Karpas-422 (cell line): ENCODE measurements at regions not wholly inside any gene's neighbourhood (a gene's known extent, or its start where the extent isn't known, plus 50 kb on each side); places are given as distances from the start of the nearest gene placed in this dataset.

Experiments used
- DNase-seq: peaks from one replicate; pipeline ENCODE4 v3.0.0-alpha.2; 2015
- H2AFZ ChIP-seq: fragments of 200-600 bp; sonication (generic); 2 replicates; pipeline ENCODE4 v1.6.1; 2014; ENCODE audit warnings: antibody characterized with exemption, low read length, mixed read lengths
- H3K27ac ChIP-seq: fragments of 200-600 bp; sonication (generic); 2 replicates; pipeline ENCODE4 v1.5.1; 2014; ENCODE audit warnings: mild to moderate bottlenecking, low read length, moderate library complexity
- H3K27me3 ChIP-seq: fragments of 200-600 bp; sonication (generic); 2 replicates; pipeline ENCODE4 v1.6.1; 2014; ENCODE audit warnings: low read length, mixed read lengths
- H3K36me3 ChIP-seq: fragments of 200-600 bp; sonication (generic); 2 replicates; pipeline ENCODE4 v1.6.1; 2014; ENCODE audit warnings: low read length, mixed read lengths; ENCODE audit not compliant: insufficient read depth
- H3K4me1 ChIP-seq: fragments of 200-600 bp; sonication (generic); 2 replicates; pipeline ENCODE4 v1.6.1; 2014; ENCODE audit warnings: mild to moderate bottlenecking, low read length, mixed read lengths
- H3K4me2 ChIP-seq: fragments of 200-600 bp; sonication (generic); 2 replicates; pipeline ENCODE4 v1.6.1; 2014; ENCODE audit warnings: low read length, low read depth, mild to moderate bottlenecking; ENCODE audit not compliant: poor library complexity, severe bottlenecking
- H3K4me3 ChIP-seq: fragments of 200-600 bp; sonication (generic); 2 replicates; pipeline ENCODE4 v1.5.1; 2014; ENCODE audit warnings: mild to moderate bottlenecking, antibody characterized with exemption, low read length, mixed read lengths
- H3K79me2 ChIP-seq: fragments of 200-600 bp; sonication (generic); 2 replicates; pipeline ENCODE4 v1.6.1; 2014; ENCODE audit warnings: mild to moderate bottlenecking, low read length, mixed read lengths
- H3K9ac ChIP-seq: fragments of 200-600 bp; sonication (generic); 2 replicates; pipeline ENCODE4 v1.6.0; 2014; ENCODE audit warnings: low read length
- H3K9me2 ChIP-seq: fragments of 200-600 bp; sonication (generic), shearing (Covaris generic); replicated peaks from 2 replicates; pipeline ENCODE4 v1.6.0; 2014; ENCODE audit warnings: mild to moderate bottlenecking, low read length, moderate library complexity; ENCODE audit not compliant: insufficient read depth
- H3K9me3 ChIP-seq: fragments of 300-700, 200-600 bp; sonication (generic); 2 replicates; pipeline ENCODE4 v1.6.1; 2014; ENCODE audit warnings: low read length, mixed read lengths
- H4K20me1 ChIP-seq: fragments of 200-600 bp; sonication (generic); 2 replicates; pipeline ENCODE4 v1.6.1; 2014; ENCODE audit warnings: mild to moderate bottlenecking, antibody characterized with exemption, low read length, low read depth; ENCODE audit not compliant: insufficient read depth

GRCh38 chr1:98073823-98074222, 153.0 kb upstream of the DPYD start:
- Histone ChIP-seq H4K20me1 (no peaks in the 10 kb centered on the region), H3K9ac (no peak overlapping the region), H3K4me3 (no peak overlapping the region), H3K27ac (no peak overlapping the region), H3K9me2 (no peaks in the 10 kb centered on the region), H2AFZ (no peak overlapping the region), H3K36me3 (no peaks in the 10 kb centered on the region), H3K4me1 (no peaks in the 10 kb centered on the region), H3K4me2 (no peak overlapping the region), H3K9me3 (no peaks in the 10 kb centered on the region), H3K27me3 (no peaks in the 10 kb centered on the region), H3K79me2 (no peaks in the 10 kb centered on the region)
- DNase-seq = no peak

GRCh38 chr1:98073106-98073505, 152.3 kb upstream of the DPYD start:
- Histone ChIP-seq H3K4me1 (no peaks in the 10 kb centered on the region), H3K9ac (no peak overlapping the region), H3K9me3 (no peaks in the 10 kb centered on the region), H3K4me3 (no peak overlapping the region), H3K79me2 (no peaks in the 10 kb centered on the region), H3K36me3 (no peaks in the 10 kb centered on the region), H3K27me3 (no peaks in the 10 kb centered on the region), H3K9me2 (no peaks in the 10 kb centered on the region), H2AFZ (no peak overlapping the region), H3K27ac (no peak overlapping the region), H3K4me2 (no peak overlapping the region), H4K20me1 (no peaks in the 10 kb centered on the region)
- DNase-seq = no peak

GRCh38 chr1:98072047-98072446, 151.2 kb upstream of the DPYD start:
- H4K20me1 ChIP-seq = no peaks in the 10 kb centered on the region
- H2AFZ ChIP-seq = no peak overlapping the region
- H3K4me2 ChIP-seq = no peak overlapping the region
- no peaks in the 10 kb centered on the region for H3K9me2 ChIP-seq
- H3K79me2 ChIP-seq = no peaks in the 10 kb centered on the region
- DNase-seq = no peak
- no peak overlapping the region for H3K4me3 ChIP-seq
- H3K9me3 ChIP-seq = no peaks in the 10 kb centered on the region
- no peak overlapping the region for H3K9ac ChIP-seq
- no peak overlapping the region for H3K27ac ChIP-seq
- no peaks in the 10 kb centered on the region for H3K36me3 ChIP-seq
- no peaks in the 10 kb centered on the region for H3K4me1 ChIP-seq
- no peaks in the 10 kb centered on the region for H3K27me3 ChIP-seq

GRCh38 chr1:98068016-98068415, 147.2 kb upstream of the DPYD start:
- H3K4me2 ChIP-seq = no peak overlapping the region
- H3K9ac ChIP-seq = no peak overlapping the region
- no peaks in the 10 kb centered on the region for H4K20me1 ChIP-seq
- H2AFZ ChIP-seq = no peak overlapping the region
- no peaks in the 10 kb centered on the region for H3K36me3 ChIP-seq
- H3K9me2 ChIP-seq = no peaks in the 10 kb centered on the region
- no peak for DNase-seq
- no peak overlapping the region for H3K4me3 ChIP-seq
- H3K9me3 ChIP-seq = no peaks in the 10 kb centered on the region
- H3K79me2 ChIP-seq = no peaks in the 10 kb centered on the region
- no peak overlapping the region for H3K27ac ChIP-seq
- H3K27me3 ChIP-seq = no peaks in the 10 kb centered on the region
- H3K4me1 ChIP-seq = no peaks in the 10 kb centered on the region

- Histone ChIP-seq H3K79me2 (no peaks in the 10 kb centered on the region), H3K27ac (no peak overlapping the region), H3K27me3 (no peaks in the 10 kb centered on the region), H3K36me3 (no peaks in the 10 kb centered on the region), H3K9me2 (no peaks in the 10 kb centered on the region), H2AFZ (no peak overlapping the region), H3K9me3 (no peaks in the 10 kb centered on the region), H3K9ac (no peak overlapping the region), H4K20me1 (no peaks in the 10 kb centered on the region), H3K4me3 (no peak overlapping the region), H3K4me2 (no peak overlapping the region), H3K4me1 (no peaks in the 10 kb centered on the region)
- no peak for DNase-seq
These were observed 146.1 kb upstream of the DPYD start for GRCh38 chr1:98066911-98067310.

GRCh38 chr1:98059620-98060019, 138.8 kb upstream of the DPYD start:
- 0 out of 2 replicates have a peak, but pooled peaks cover 2% of the 10 kb centered on the region for H3K27me3 ChIP-seq
- H3K4me3 ChIP-seq = no peak overlapping the region
- no peaks in the 10 kb centered on the region for H3K36me3 ChIP-seq
- no peaks in the 10 kb centered on the region for H4K20me1 ChIP-seq
- H3K9me3 ChIP-seq = no peaks in the 10 kb centered on the region
- no peak overlapping the region for H2AFZ ChIP-seq
- H3K27ac ChIP-seq = no peak overlapping the region
- H3K79me2 ChIP-seq = no peaks in the 10 kb centered on the region
- no peak for DNase-seq
- no peak overlapping the region for H3K9ac ChIP-seq
- H3K4me1 ChIP-seq = peaks cover 6% of the 10 kb centered on the region
- H3K4me2 ChIP-seq = no peak overlapping the region
- H3K9me2 ChIP-seq = no peaks in the 10 kb centered on the region

- no peak for DNase-seq
- Histone ChIP-seq H3K27me3 (0 out of 2 replicates have a peak, but pooled peaks cover 2% of the 10 kb centered on the region), H2AFZ (no peak overlapping the region), H3K4me3 (no peak overlapping the region), H3K36me3 (no peaks in the 10 kb centered on the region), H4K20me1 (no peaks in the 10 kb centered on the region), H3K4me2 (no peak overlapping the region), H3K4me1 (peaks cover 11% of the 10 kb centered on the region), H3K9ac (no peak overlapping the region), H3K9me2 (no peaks in the 10 kb centered on the region), H3K9me3 (no peaks in the 10 kb centered on the region), H3K79me2 (no peaks in the 10 kb centered on the region), H3K27ac (no peak overlapping the region)
These were observed 137.8 kb upstream of the DPYD start for GRCh38 chr1:98058676-98059075.

GRCh38 chr1:98057236-98057910, 136.5 kb upstream of the DPYD start:
- Histone ChIP-seq H3K9ac (no peak overlapping the region), H3K4me2 (no peak overlapping the region), H3K79me2 (no peaks in the 10 kb centered on the region), H3K27ac (no peak overlapping the region), H4K20me1 (no peaks in the 10 kb centered on the region), H3K9me3 (no peaks in the 10 kb centered on the region), H3K9me2 (no peaks in the 10 kb centered on the region), H3K4me3 (no peak overlapping the region), H3K27me3 (0 out of 2 replicates have a peak, but pooled peaks cover 2% of the 10 kb centered on the region), H3K36me3 (no peaks in the 10 kb centered on the region), H3K4me1 (peaks cover 11% of the 10 kb centered on the region), H2AFZ (no peak overlapping the region)
- no peak for DNase-seq
